Lower lobe of right lung (tissue), 2 donors: ENCODE measurements at regions not wholly inside any gene's neighbourhood (a gene's known extent, or its start where the extent isn't known, plus 50 kb on each side); places are given as distances from the start of the nearest gene placed in this dataset.

ENCODE experiments used
- ATAC-seq, 2 donors: fragments of 200-7000 bp; cut with Tn5 transposase; one replicate each; pipeline ENCODE4 v1.9.1; 2020 to 2022; ENCODE audit warnings: mild to moderate bottlenecking in 2 of 2, moderate library complexity in 2 of 2
- DNase-seq: peaks from one replicate; pipeline ENCODE4 v3.0.0-alpha.2; 2020
- H3K27ac ChIP-seq: fragments of 200-600 bp; one replicate; pipeline ENCODE4 v1.8.0; 2022
- H3K27me3 ChIP-seq: fragments of 200-600 bp; one replicate; pipeline ENCODE4 v1.8.0; 2022; ENCODE audit warnings: low read depth
- H3K36me3 ChIP-seq: fragments of 200-600 bp; one replicate; pipeline ENCODE4 v1.8.0; 2022; ENCODE audit warnings: mild to moderate bottlenecking
- H3K4me1 ChIP-seq: fragments of 200-600 bp; one replicate; pipeline ENCODE4 v1.8.0; 2022
- H3K4me3 ChIP-seq: fragments of 200-600 bp; one replicate; pipeline ENCODE4 v1.8.0; 2022; ENCODE audit warnings: mild to moderate bottlenecking
- H3K9me3 ChIP-seq: fragments of 200-600 bp; one replicate; pipeline ENCODE4 v1.8.0; 2022
- intact Hi-C: fragments of 100-400 bp; cut with DNase I; formaldehyde crosslinking; loops from one replicate; pipeline ENCODE4 v1.11.0; 2022
- TF ChIP-seq, protein P1 (sequence below): fragments of 200-600 bp; IDR thresholded peaks from one replicate; pipeline ENCODE4 v1.8.0; 2022; ENCODE audit warnings: antibody characterized with exemption, mild to moderate bottlenecking
- donor health status: DM: no; HTN: yes; CAD: no; lungs with severe emphysema.

DNA sequence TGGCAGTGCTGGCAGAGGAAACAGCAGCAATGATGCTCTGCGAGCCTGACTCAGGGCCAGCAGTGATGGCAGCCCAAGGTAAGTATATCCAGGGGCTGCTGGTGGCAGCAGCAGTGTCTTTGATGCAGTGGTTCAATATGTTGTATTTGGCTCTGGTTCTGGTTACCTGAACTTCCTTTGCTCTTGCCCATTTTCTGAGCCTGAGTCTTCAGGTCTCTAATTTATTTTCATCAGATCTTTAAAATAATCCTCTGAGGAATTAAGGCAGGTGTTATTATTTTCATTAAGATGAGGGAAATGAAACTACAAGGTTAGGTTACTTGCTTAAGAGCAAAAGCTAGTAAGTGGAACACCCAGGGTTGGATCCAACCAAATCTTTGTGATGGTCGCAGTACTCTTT lies 102.8 kb upstream of the BMP2K start:
- DNase-seq, result no peak
- no peaks in the 10 kb centered on the region for H3K27me3 ChIP-seq

GRCh38 chr4:78675325-78675724 lies 100.8 kb upstream of the BMP2K start:
- H3K27me3 ChIP-seq, result no peaks in the 10 kb centered on the region

More for the DNA sequence above, 102.8 kb upstream of the BMP2K start:
- Histone ChIP-seq H3K27ac (no peak overlapping the region), H3K4me3 (no peak overlapping the region), H3K36me3 (no peaks in the 10 kb centered on the region), H3K9me3 (no peaks in the 10 kb centered on the region), H3K4me1 (peaks cover 2% of the 10 kb centered on the region)
- TF ChIP-seq, protein P1, sequence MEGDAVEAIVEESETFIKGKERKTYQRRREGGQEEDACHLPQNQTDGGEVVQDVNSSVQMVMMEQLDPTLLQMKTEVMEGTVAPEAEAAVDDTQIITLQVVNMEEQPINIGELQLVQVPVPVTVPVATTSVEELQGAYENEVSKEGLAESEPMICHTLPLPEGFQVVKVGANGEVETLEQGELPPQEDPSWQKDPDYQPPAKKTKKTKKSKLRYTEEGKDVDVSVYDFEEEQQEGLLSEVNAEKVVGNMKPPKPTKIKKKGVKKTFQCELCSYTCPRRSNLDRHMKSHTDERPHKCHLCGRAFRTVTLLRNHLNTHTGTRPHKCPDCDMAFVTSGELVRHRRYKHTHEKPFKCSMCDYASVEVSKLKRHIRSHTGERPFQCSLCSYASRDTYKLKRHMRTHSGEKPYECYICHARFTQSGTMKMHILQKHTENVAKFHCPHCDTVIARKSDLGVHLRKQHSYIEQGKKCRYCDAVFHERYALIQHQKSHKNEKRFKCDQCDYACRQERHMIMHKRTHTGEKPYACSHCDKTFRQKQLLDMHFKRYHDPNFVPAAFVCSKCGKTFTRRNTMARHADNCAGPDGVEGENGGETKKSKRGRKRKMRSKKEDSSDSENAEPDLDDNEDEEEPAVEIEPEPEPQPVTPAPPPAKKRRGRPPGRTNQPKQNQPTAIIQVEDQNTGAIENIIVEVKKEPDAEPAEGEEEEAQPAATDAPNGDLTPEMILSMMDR, result no peak
- no peak for ATAC-seq
- intact Hi-C loops, result no loop called here

DNA sequence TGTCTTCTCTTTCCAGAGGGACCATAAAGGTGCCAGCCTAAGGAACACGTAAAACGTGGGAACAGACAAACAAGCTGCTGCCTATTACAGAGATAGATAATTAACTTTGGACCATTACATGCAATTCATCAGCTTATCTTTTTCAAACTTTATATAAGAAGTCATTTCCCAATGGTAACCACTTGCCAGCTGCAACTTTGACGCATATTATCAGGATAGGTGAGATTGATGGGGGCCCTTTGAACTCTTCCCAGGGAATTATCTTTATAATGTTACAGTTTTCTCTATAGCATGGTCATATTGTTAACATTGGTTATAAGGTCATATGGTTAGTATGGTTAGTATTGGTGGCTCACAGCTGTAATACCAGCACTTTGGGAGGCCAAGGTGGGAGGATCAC lies 94.1 kb upstream of the BMP2K start:
- intact Hi-C loops, result no loop called here

More at GRCh38 chr4:78675325-78675724, 100.8 kb upstream of the BMP2K start:
- no peak for ATAC-seq
- H3K9me3 ChIP-seq, result no peaks in the 10 kb centered on the region
- DNase-seq, result no peak
- intact Hi-C loops, result no loop called here
- H3K4me1 ChIP-seq, result no peaks in the 10 kb centered on the region
- H3K36me3 ChIP-seq, result no peaks in the 10 kb centered on the region
- no peak overlapping the region for H3K4me3 ChIP-seq
- no peak overlapping the region for H3K27ac ChIP-seq
- TF ChIP-seq, protein P1, result no peak

GRCh38 chr4:78683352-78683751 lies 92.8 kb upstream of the BMP2K start:
- no peak for DNase-seq

More for the DNA sequence above, 94.1 kb upstream of the BMP2K start:
- TF ChIP-seq, protein P1, result no peak
- H3K9me3 ChIP-seq, result no peaks in the 10 kb centered on the region
- ATAC-seq (no peak), DNase-seq (no peak)
- no peak overlapping the region for H3K4me3 ChIP-seq
- no peak overlapping the region for H3K27ac ChIP-seq
- H3K36me3 ChIP-seq, result no peaks in the 10 kb centered on the region
- H3K27me3 ChIP-seq, result no peaks in the 10 kb centered on the region
- peaks cover 8% of the 10 kb centered on the region for H3K4me1 ChIP-seq

GRCh38 chr4:78684325-78685079 lies 91.6 kb upstream of the BMP2K start:
- Histone ChIP-seq H3K4me3 (no peak overlapping the region), H3K9me3 (no peaks in the 10 kb centered on the region), H3K4me1 (peaks cover 8% of the 10 kb centered on the region), H3K27me3 (no peaks in the 10 kb centered on the region), H3K27ac (no peak overlapping the region), H3K36me3 (no peaks in the 10 kb centered on the region)
- TF ChIP-seq, protein P1, result no peak
- intact Hi-C loops, result no loop called here
- peak; percentile 52 to 78 for ATAC-seq
- no peak for DNase-seq

More at GRCh38 chr4:78683352-78683751, 92.8 kb upstream of the BMP2K start:
- H3K4me1 ChIP-seq, result peaks cover 8% of the 10 kb centered on the region
- H3K36me3 ChIP-seq, result no peaks in the 10 kb centered on the region
- H3K9me3 ChIP-seq, result no peaks in the 10 kb centered on the region
- no peak overlapping the region for H3K27ac ChIP-seq
- H3K27me3 ChIP-seq, result no peaks in the 10 kb centered on the region
- no peak overlapping the region for H3K4me3 ChIP-seq
- TF ChIP-seq, protein P1, result no peak
- intact Hi-C loops, result no loop called here
- ATAC-seq, result no peak
